ENCODE measurements at regions not wholly inside any gene's neighbourhood (a gene's known extent, or its start where the extent isn't known, plus 50 kb on each side); places are given as distances from the start of the nearest gene placed in this dataset.

DNA sequence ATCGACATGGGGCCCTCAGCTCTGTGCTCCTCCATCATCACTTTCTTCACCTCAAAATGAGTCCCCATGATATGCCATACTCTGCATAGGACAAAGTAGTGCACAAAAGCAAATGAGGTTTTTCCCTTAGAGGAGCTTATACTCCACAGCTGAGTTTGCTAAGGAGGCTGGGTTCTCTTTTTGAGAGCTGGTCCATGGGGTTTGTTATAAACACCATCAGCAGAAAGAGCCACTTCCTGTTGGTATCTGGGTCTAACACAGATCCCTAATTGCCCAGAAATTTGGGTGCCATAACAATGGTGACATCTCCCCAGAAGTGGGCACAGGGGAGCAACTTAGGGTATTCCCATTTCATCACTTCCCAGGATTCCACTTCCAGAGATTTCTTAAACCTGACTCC is 395.7 kb downstream of the FOXO1 start (continued):
- TF ChIP-seq, protein P1, sequence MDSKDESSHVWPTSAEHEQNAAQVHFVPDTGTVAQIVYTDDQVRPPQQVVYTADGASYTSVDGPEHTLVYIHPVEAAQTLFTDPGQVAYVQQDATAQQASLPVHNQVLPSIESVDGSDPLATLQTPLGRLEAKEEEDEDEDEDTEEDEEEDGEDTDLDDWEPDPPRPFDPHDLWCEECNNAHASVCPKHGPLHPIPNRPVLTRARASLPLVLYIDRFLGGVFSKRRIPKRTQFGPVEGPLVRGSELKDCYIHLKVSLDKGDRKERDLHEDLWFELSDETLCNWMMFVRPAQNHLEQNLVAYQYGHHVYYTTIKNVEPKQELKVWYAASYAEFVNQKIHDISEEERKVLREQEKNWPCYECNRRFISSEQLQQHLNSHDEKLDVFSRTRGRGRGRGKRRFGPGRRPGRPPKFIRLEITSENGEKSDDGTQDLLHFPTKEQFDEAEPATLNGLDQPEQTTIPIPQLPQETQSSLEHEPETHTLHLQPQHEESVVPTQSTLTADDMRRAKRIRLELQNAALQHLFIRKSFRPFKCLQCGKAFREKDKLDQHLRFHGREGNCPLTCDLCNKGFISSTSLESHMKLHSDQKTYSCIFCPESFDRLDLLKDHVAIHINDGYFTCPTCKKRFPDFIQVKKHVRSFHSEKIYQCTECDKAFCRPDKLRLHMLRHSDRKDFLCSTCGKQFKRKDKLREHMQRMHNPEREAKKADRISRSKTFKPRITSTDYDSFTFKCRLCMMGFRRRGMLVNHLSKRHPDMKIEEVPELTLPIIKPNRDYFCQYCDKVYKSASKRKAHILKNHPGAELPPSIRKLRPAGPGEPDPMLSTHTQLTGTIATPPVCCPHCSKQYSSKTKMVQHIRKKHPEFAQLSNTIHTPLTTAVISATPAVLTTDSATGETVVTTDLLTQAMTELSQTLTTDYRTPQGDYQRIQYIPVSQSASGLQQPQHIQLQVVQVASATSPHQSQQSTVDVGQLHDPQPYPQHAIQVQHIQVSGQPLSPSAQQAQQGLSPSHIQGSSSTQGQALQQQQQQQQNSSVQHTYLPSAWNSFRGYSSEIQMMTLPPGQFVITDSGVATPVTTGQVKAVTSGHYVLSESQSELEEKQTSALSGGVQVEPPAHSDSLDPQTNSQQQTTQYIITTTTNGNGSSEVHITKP (tag by site-specific recombination; IDR thresholded peaks at IDR 0.05), result no peak
- TF ChIP-seq ZNF561 (tag by site-specific recombination; IDR thresholded peaks at IDR 0.05; ENCODE audit: borderline replicate concordance) (no peak), ZNF354C (tag by site-specific recombination; IDR thresholded peaks at IDR 0.05; ENCODE audit: borderline replicate concordance, low read depth) (no peak), ZNF585B (tag by site-specific recombination; IDR thresholded peaks at IDR 0.05) (no peak), ZNF623 (tag by site-specific recombination; IDR thresholded peaks at IDR 0.05) (no peak)
- TF ChIP-seq, protein P2, sequence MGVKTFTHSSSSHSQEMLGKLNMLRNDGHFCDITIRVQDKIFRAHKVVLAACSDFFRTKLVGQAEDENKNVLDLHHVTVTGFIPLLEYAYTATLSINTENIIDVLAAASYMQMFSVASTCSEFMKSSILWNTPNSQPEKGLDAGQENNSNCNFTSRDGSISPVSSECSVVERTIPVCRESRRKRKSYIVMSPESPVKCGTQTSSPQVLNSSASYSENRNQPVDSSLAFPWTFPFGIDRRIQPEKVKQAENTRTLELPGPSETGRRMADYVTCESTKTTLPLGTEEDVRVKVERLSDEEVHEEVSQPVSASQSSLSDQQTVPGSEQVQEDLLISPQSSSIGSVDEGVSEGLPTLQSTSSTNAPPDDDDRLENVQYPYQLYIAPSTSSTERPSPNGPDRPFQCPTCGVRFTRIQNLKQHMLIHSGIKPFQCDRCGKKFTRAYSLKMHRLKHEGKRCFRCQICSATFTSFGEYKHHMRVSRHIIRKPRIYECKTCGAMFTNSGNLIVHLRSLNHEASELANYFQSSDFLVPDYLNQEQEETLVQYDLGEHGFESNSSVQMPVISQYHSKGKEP (tag by site-specific recombination; IDR thresholded peaks at IDR 0.05), result no peak

DNA sequence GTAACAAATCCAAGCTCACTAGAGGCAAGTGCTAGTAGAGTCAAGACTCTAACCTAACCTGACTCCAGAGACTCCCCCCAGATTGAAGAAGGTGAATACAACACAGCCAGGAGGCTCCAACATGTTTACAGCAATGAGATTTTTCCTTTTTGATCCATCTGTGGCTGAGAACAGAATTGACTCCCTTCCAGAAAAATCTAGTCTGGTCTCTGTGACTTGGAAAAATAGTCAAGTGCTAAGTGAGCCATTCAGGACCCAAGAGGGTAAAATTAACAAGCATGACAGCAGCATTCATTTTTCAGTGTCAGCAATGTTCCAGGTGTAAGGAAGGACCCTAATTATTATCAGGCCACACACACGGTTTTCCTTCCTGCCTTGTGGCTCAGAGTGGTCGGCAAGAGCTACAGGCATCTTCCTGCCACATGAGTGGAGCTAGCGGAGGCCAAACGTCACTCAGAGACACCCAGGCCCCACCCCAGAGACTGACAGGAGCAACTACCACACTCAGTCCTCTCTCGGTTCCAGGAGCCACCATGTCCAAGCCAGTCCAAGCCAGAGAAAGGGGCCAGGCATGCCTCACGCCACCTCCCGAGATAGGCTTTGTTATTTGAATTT is 395.1 kb downstream of the FOXO1 start:
- CTCF ChIA-PET, result no interaction called here
- POLR2A ChIA-PET, result no interaction called here
- no peak for TF ChIP-seq ZNF670 (tag by site-specific recombination; IDR thresholded peaks at IDR 0.05; ENCODE audit: low read depth)
- TF ChIP-seq OVOL3 (tag by site-specific recombination; IDR thresholded peaks at IDR 0.05), result no peak
- TF ChIP-seq, protein P3, sequence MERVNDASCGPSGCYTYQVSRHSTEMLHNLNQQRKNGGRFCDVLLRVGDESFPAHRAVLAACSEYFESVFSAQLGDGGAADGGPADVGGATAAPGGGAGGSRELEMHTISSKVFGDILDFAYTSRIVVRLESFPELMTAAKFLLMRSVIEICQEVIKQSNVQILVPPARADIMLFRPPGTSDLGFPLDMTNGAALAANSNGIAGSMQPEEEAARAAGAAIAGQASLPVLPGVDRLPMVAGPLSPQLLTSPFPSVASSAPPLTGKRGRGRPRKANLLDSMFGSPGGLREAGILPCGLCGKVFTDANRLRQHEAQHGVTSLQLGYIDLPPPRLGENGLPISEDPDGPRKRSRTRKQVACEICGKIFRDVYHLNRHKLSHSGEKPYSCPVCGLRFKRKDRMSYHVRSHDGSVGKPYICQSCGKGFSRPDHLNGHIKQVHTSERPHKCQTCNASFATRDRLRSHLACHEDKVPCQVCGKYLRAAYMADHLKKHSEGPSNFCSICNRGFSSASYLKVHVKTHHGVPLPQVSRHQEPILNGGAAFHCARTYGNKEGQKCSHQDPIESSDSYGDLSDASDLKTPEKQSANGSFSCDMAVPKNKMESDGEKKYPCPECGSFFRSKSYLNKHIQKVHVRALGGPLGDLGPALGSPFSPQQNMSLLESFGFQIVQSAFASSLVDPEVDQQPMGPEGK (tag by site-specific recombination; IDR thresholded peaks at IDR 0.05), result no peak
- TF ChIP-seq, protein P4, sequence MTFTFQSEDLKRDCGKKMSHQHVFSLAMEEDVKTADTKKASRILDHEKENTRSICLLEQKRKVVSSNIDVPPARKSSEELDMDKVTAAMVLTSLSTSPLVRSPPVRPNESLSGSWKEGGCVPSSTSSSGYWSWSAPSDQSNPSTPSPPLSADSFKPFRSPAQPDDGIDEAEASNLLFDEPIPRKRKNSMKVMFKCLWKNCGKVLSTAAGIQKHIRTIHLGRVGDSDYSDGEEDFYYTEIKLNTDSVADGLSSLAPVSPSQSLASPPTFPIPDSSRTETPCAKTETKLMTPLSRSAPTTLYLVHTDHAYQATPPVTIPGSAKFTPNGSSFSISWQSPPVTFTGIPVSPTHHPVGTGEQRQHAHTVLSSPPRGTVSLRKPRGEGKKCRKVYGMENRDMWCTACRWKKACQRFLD (tag by site-specific recombination; IDR thresholded peaks at IDR 0.05), result no peak
- H3K4me1 ChIP-seq (ENCODE audit: control insufficient read depth, insufficient read depth, low read length), result peaks cover 4% of the 10 kb centered on the region; the same call in 1 of the 2 replicates
- no peaks in the 10 kb centered on the region for H3K9me3 ChIP-seq (ENCODE audit: control insufficient read depth, insufficient read depth, low read depth, low read length)
- H3K27ac ChIP-seq (ENCODE audit: extremely low read depth, low read depth, low read length), result no peak overlapping the region
- no peaks in the 10 kb centered on the region for H3K36me3 ChIP-seq (ENCODE audit: control insufficient read depth in 2 of 2, insufficient read depth in 1 of 2, low read length in 2 of 2)
- H3K4me3 ChIP-seq (ENCODE audit: low read depth, low read length), result no peak overlapping the region

DNA sequence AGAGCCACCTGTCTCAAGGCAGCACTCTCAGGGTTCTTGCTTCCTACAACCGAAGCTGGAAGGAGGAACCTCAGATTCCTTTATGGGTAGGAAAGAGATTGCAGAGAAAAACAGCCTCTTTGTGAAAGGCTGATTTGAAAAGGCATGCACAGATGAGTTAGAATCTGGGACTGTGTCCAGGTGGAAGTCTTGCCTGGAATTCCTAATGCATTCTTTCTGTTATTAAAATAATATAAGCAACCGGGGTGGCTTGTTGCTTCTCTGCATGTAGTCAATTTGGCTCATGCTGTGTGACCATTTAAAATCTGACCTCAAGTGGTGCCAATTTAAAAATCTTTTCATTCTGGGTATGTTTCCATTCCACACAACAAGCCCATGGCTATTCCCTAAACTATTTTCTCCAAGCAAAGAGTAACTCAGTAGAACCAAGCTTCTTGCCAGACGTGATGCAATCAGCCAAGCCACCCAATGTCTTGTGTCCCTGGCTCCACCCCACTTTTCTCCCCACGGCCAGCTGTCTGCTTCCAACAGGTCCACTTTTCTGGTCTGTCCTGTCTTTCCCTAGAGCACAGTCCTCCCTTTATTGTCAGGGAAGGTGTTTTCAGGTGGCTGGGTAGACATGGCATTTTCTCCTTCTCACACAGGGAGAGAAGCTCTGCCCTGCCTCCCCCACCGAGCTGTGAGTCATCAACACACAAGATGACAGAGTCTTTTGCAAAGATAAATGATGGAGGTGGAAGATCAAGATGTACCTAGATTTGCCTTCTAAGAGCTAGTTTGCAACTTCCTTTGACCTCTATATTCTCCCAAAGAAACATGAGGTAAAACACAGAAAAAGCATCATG is 394.3 kb downstream of the FOXO1 start:
- no peaks in the 10 kb centered on the region for H3K36me3 ChIP-seq (ENCODE audit: control insufficient read depth in 2 of 2, insufficient read depth in 1 of 2, low read length in 2 of 2)
- H3K4me1 ChIP-seq (ENCODE audit: control insufficient read depth, insufficient read depth, low read length), result peaks cover 4% of the 10 kb centered on the region; the same call in 1 of the 2 replicates
- ChIA-PET POLR2A (no interaction called here), CTCF (interaction anchor here (0.6 to 1.1 kb wide), 3 partner anchors 203 to 410 kb away, joined by 3 to 4 read pairs (median 3); no protein-coding TSS in a partner anchor)
- H3K27ac ChIP-seq (ENCODE audit: extremely low read depth, low read depth, low read length), result no peak overlapping the region
- H3K9me3 ChIP-seq (ENCODE audit: control insufficient read depth, insufficient read depth, low read depth, low read length), result no peaks in the 10 kb centered on the region
- no peak overlapping the region for H3K4me3 ChIP-seq (ENCODE audit: low read depth, low read length)
- no peak for TF ChIP-seq ZNF664 (tag by site-specific recombination; IDR thresholded peaks at IDR 0.05)
- TF ChIP-seq, protein P5, sequence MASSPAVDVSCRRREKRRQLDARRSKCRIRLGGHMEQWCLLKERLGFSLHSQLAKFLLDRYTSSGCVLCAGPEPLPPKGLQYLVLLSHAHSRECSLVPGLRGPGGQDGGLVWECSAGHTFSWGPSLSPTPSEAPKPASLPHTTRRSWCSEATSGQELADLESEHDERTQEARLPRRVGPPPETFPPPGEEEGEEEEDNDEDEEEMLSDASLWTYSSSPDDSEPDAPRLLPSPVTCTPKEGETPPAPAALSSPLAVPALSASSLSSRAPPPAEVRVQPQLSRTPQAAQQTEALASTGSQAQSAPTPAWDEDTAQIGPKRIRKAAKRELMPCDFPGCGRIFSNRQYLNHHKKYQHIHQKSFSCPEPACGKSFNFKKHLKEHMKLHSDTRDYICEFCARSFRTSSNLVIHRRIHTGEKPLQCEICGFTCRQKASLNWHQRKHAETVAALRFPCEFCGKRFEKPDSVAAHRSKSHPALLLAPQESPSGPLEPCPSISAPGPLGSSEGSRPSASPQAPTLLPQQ (tag by site-specific recombination; IDR thresholded peaks at IDR 0.05), result no peak
- no peak for TF ChIP-seq ZNF658 (tag by site-specific recombination; IDR thresholded peaks at IDR 0.05)
- no peak for TF ChIP-seq ZBTB7A (tag by site-specific recombination; IDR thresholded peaks at IDR 0.05; ENCODE audit: low read depth)
- no peak for TF ChIP-seq ZNF433 (tag by site-specific recombination; IDR thresholded peaks at IDR 0.05; ENCODE audit: low read depth)
- TF ChIP-seq, protein P6, sequence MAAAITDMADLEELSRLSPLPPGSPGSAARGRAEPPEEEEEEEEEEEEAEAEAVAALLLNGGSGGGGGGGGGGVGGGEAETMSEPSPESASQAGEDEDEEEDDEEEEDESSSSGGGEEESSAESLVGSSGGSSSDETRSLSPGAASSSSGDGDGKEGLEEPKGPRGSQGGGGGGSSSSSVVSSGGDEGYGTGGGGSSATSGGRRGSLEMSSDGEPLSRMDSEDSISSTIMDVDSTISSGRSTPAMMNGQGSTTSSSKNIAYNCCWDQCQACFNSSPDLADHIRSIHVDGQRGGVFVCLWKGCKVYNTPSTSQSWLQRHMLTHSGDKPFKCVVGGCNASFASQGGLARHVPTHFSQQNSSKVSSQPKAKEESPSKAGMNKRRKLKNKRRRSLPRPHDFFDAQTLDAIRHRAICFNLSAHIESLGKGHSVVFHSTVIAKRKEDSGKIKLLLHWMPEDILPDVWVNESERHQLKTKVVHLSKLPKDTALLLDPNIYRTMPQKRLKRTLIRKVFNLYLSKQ (tag by site-specific recombination; IDR thresholded peaks at IDR 0.05; ENCODE audit: borderline replicate concordance), result no peak
- TF ChIP-seq ZNF768 (tag by site-specific recombination; IDR thresholded peaks at IDR 0.05), result no peak
- TF ChIP-seq ZNF335 (tag by site-specific recombination; conservative IDR thresholded peaks at IDR 0.05), result peak; percentile 45; the same call in 1 of the 2 replicates
- TF ChIP-seq ZNF394 (tag by site-specific recombination; IDR thresholded peaks at IDR 0.05; ENCODE audit: borderline replicate concordance), result no peak; the same call in 1 of the 2 replicates
